Fibroblast of pulmonary artery (primary cell): ENCODE measurements at regions not wholly inside any gene's neighbourhood (a gene's known extent, or its start where the extent isn't known, plus 50 kb on each side); places are given as distances from the start of the nearest gene placed in this dataset.

Source experiments
- DNase-seq: peaks from one replicate; pipeline ENCODE4 v3.0.0-alpha.2; 2010; ENCODE audit warnings: low read depth
- H3K4me3 ChIP-seq: replicated peaks from 2 replicates; pipeline ENCODE4 v1.5.1; 2011; ENCODE audit warnings: low read depth, mild to moderate bottlenecking, control low read depth, low read length, moderate library complexity
- TF ChIP-seq, protein P1 (sequence below): IDR thresholded peaks from 2 replicates; pipeline ENCODE4 v1.5.1; 2011; ENCODE audit warnings: mild to moderate bottlenecking, control low read depth, low read length, inconsistent platforms; ENCODE audit errors: missing control alignments

DNA sequence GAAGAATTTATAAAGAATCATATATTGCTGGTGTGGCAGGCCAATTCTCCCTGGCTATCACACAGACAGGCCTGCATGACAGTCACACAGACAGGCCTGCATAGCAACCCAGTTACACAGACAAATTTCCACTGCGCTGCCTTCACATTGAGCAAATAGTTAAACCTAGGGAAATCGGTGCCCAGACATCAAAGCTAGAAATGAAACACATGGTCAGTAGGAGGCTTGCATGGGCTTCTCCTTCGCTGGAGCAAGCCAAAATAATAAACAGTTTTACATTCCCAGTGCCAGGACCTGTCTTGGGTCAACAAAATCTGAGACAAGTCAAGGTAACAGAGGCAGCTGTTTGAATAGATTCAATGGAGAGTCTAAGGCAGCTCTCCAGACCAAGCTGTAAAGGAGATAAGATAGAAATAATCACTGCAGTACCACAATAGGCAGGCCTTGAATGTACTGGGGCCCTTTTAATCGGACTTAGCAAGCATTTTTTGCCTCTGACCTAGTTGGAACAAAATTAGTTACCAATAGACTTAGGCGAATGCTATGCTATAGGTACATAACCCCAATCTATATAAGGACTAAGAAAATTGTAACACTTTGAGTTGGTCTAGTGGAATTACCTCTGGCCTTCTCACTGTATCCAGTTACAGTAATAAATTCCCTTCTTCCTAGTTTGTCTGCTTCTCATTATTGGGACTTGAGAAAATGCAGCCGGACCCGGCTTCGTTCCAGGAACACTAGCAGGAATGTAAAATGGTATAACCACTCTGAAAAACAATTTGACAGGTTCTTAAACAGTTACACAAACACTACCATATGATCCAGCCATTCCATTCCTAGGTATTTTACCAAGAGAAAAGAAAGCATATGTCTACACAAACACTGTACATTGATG, 274.7 kb upstream of the UBE2E2 start:
- TF ChIP-seq, protein P1, sequence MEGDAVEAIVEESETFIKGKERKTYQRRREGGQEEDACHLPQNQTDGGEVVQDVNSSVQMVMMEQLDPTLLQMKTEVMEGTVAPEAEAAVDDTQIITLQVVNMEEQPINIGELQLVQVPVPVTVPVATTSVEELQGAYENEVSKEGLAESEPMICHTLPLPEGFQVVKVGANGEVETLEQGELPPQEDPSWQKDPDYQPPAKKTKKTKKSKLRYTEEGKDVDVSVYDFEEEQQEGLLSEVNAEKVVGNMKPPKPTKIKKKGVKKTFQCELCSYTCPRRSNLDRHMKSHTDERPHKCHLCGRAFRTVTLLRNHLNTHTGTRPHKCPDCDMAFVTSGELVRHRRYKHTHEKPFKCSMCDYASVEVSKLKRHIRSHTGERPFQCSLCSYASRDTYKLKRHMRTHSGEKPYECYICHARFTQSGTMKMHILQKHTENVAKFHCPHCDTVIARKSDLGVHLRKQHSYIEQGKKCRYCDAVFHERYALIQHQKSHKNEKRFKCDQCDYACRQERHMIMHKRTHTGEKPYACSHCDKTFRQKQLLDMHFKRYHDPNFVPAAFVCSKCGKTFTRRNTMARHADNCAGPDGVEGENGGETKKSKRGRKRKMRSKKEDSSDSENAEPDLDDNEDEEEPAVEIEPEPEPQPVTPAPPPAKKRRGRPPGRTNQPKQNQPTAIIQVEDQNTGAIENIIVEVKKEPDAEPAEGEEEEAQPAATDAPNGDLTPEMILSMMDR = no peak
- no peak overlapping the region for H3K4me3 ChIP-seq
- DNase-seq = peak; percentile 7

- H3K4me3 ChIP-seq = no peak overlapping the region
- DNase-seq = no peak
- TF ChIP-seq, protein P1 = no peak
Measured at GRCh38 chr3:22933051-22933840, 269.9 kb upstream of the UBE2E2 start.

DNA sequence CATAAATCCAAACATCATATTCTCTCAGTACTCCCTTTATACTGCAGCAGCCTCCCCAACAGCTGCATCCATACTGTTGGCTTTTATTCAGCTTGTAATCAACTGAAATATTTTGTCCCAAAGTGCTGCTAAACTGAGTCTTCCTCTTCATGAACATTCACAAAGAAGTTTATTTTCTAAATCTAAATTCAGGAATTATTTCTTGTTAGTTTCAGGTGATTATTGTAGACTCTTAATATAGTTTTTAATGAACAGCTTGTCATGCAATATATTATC, 269.3 kb upstream of the UBE2E2 start:
- H3K4me3 ChIP-seq = no peak overlapping the region
- no peak for DNase-seq
- TF ChIP-seq, protein P1 = no peak

- no peak for DNase-seq
- TF ChIP-seq, protein P1 = no peak
- H3K4me3 ChIP-seq = no peak overlapping the region
Measured at GRCh38 chr3:22935040-22935439, 268.1 kb upstream of the UBE2E2 start.

- H3K4me3 ChIP-seq = no peak overlapping the region
- DNase-seq = no peak
- TF ChIP-seq, protein P1 = no peak
Measured at GRCh38 chr3:22937536-22937935, 265.6 kb upstream of the UBE2E2 start.

GRCh38 chr3:22938739-22939138, 264.4 kb upstream of the UBE2E2 start:
- no peak for DNase-seq
- H3K4me3 ChIP-seq = no peak overlapping the region
- TF ChIP-seq, protein P1 = no peak

GRCh38 chr3:22939349-22939748, 263.8 kb upstream of the UBE2E2 start:
- DNase-seq = peak; percentile 41
- no peak overlapping the region for H3K4me3 ChIP-seq
- TF ChIP-seq, protein P1 = no peak
